GM21825 (cell line): ENCODE measurements at regions not wholly inside any gene's neighbourhood (a gene's known extent, or its start where the extent isn't known, plus 50 kb on each side); places are given as distances from the start of the nearest gene placed in this dataset.
"Not testable (repeated sequence)": the region's sequence is repeated elsewhere in the genome, so short reads cannot be mapped to it uniquely, and the experiment has no call there.

Source experiments
- ATAC-seq: cut with Tn5 transposase; IDR thresholded peaks from one replicate; pipeline ENCODE4 v1.9.1; 2021; ENCODE audit warnings: mild to moderate bottlenecking, moderate library complexity; ENCODE audit not compliant: unreplicated experiment

DNA sequence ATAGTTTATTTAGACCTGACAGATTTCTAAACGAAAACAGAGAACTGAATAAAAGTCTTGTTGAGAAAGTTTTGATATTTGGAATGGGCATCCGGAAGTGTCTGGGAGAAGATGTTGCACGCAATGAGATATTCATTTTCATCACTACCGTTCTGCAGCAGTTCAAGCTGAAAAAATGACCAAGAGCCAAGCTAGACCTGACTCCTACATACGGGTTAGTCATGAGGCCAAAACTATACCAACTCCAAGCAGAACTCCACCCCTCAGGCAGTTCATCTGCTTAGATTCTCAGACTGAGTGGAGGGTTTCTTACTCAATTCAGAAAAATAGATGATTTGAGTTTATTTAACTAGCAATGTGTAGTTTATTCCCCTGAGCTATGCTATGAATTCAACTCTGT, 95.4 kb upstream of the ANXA1 start:
- no peak for ATAC-seq

DNA sequence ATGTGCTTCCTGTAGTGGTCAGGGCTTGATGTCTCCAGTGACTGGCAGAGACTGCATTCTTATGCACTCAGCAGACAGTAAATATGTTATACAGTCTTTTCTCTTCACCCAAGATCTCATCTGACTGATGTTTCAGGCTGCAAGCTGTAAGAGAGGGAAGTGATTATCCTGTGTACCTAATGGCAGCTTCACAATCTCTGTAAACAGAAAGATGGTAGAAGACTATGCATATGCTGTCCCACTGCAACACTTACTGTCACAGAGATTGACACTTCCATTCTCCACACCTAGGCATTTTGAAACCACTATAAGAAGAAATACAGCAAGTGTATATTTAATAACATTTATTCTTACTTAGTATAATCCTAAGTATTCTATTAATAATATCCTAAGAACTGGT, 97.6 kb upstream of the ANXA1 start:
- no peak for ATAC-seq

DNA sequence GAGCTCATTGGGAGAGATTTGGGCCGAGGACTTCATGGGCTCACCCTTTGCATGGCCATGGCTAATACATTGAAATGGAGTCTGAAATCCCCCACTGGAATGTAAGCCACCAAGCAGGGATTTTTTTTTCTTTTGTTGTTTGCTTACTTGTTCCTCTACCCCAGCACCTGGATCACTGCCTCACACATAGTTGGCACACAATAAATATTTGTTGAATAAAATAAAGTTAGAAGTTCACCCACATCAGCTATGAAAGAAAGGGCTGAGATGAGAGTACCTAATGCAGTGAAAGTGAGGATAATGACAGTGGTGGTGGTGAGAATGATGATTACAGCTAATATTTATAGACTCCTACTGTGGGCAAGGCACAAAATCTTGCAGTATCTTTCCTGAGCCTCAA, 98.1 kb upstream of the ANXA1 start:
- ATAC-seq, result no peak

- no peak for ATAC-seq
Observed at GRCh38 chr9:73050887-73051550, 98.2 kb upstream of the ALDH1A1 start.

GRCh38 chr9:73050065-73050816, 97.4 kb upstream of the ALDH1A1 start:
- no peak for ATAC-seq

DNA sequence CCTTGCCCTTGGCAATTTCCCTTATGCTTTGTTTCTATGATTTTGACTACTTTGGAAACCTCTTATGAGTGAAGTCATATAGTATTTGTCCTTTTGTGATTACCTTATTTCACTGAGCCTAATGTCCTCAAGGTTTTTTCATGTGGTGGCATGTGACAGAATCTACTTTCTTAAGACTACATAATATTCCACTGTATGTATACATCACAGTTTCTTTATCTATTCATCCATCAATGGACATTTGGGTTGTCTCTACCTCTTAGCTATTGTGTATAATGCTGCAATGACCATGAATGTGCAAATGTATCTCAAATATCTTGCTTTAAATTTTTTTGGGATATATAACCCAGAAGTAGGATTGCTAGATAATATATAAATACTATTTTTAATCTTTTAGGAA, 96.4 kb upstream of the ALDH1A1 start:
- no peak for ATAC-seq

- no peak for ATAC-seq
Observed at GRCh38 chr9:73046769-73047168, 93.9 kb upstream of the ALDH1A1 start.

DNA sequence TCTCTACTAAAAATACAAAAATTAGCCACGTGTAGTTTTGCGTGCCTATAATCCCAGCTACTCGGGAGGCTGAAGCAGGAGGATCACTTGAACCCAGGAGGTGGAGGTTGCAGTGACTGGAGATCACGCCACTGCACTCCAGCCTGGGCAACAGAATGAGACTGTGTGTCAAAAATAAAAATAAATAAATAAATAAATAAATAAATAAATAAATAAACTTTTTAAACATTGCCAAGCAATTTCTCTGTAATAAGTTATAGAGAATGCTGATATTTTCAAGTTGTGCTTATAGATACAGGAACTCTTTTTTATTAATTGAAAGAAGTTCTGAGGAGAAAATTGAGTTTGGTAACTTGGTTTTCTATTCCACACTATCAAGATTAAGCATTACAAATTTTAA, 91.9 kb upstream of the ALDH1A1 start:
- ATAC-seq, result not testable (repeated sequence)

- no peak for ATAC-seq
Observed at GRCh38 chr9:73042155-73042554, 89.3 kb upstream of the ALDH1A1 start.

- ATAC-seq, result no peak
Observed at GRCh38 chr9:73039271-73040263, 86.7 kb upstream of the ALDH1A1 start.

DNA sequence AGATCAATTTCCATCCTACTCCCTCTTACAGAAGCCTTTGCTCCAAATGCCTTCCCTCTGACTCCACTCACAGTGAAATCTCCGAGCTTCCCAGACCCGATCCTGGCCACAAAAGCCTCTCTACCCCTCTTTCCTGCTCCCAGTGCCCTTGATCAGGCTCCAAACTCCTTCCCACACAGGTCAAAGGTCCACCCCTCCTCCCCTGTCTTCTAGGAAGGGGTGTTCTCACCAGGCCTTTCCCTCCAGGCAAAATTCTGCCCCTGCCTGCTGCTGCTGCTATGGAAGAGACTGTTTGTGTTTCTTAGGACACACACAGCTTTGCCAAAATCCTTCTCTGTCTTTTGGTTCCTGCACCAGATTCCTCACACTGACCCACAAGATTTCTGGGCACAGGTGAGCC, 85.8 kb upstream of the ALDH1A1 start:
- ATAC-seq, result no peak

- ATAC-seq, result no peak
Observed at GRCh38 chr9:73038089-73038509, 85.2 kb upstream of the ALDH1A1 start.

DNA sequence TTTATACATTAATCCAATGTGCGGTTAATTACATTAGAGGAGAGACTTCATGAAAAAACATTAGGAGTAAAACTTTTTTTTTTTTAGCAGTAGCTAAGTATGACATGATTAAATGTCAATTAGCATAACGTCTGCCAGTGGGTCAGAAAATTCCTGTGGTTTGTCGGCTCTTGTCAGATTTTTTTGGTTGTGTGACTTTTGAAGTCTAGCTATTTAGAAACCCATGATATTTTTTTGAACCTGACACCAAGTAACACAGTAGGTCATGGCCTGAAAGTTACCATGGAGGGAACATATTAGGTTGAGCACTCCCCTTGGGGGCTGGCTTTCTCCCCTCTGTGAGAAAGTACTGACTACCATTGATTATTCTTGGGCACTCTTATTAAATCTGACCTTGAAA, 84.8 kb upstream of the ALDH1A1 start:
- ATAC-seq, result no peak

GRCh38 chr9:73034962-73035361, 82.1 kb upstream of the ALDH1A1 start:
- no peak for ATAC-seq

DNA sequence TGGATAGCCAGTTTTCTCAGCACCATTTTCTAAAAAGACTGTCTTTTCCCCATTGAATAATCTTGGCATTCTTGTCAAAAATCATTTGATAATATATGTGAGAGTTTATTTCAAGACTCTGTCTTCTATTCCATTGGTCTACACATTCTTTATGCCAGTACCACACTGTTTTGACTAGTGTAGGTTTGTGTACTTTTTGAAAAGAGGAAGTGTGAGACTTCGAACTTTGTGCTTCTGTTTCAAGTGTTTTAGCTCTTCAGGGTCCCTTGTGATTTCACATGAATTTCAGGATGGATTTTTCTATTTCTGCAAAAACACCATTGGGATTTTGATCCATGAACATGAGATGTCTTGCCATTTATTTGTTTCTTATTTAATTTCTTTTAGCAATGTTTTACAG, 78.5 kb upstream of the ALDH1A1 start:
- no peak for ATAC-seq

DNA sequence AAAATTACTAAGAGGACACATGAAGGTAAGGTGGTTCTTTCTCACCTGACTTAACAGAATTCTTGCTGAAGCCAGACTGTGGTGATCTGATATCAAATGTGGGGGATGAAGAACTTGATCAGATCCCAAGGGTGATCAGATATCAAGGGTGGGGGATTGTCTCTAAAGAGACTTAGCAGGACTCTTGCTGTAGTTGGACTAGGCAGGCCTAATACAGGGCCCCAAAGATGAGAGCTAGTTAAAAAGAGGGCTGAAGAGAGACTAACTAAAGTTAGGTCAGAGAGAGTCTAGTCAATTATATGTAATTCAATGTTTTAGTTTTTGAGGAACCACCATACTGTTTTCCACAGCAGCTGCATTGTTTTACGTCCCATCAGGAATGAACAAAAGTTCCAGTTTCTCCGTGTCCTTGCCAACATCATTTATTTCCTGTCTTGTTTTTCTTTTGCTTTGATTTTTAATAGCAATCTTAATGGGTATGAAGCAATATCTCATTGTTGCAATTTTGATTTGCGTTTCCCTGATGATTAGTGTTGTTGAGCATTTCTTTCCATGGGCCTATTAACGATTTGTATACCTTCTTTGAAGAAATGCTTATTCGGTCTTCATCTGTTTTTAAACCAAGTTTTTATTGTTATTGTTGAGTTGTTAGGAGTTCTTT, 77.6 kb upstream of the ALDH1A1 start:
- ATAC-seq, result no peak

- no peak for ATAC-seq
Observed at GRCh38 chr9:73029346-73029745, 76.5 kb upstream of the ALDH1A1 start.

- ATAC-seq, result no peak
Observed at GRCh38 chr9:73026375-73026774, 73.5 kb upstream of the ALDH1A1 start.

GRCh38 chr9:73024601-73025034, 71.8 kb upstream of the ALDH1A1 start:
- no peak for ATAC-seq

GRCh38 chr9:73023025-73023541, 70.2 kb upstream of the ALDH1A1 start:
- peak; percentile 56 for ATAC-seq

GRCh38 chr9:73022353-73022752, 69.5 kb upstream of the ALDH1A1 start:
- no peak for ATAC-seq
